ENCODE measurements at regions not wholly inside any gene's neighbourhood (a gene's known extent, or its start where the extent isn't known, plus 50 kb on each side); places are given as distances from the start of the nearest gene placed in this dataset.

- H3K27me3 ChIP-seq (ENCODE audit: control insufficient read depth, insufficient read depth, low read length) = no peaks in the 10 kb centered on the region
- TF ChIP-seq, protein P1, sequence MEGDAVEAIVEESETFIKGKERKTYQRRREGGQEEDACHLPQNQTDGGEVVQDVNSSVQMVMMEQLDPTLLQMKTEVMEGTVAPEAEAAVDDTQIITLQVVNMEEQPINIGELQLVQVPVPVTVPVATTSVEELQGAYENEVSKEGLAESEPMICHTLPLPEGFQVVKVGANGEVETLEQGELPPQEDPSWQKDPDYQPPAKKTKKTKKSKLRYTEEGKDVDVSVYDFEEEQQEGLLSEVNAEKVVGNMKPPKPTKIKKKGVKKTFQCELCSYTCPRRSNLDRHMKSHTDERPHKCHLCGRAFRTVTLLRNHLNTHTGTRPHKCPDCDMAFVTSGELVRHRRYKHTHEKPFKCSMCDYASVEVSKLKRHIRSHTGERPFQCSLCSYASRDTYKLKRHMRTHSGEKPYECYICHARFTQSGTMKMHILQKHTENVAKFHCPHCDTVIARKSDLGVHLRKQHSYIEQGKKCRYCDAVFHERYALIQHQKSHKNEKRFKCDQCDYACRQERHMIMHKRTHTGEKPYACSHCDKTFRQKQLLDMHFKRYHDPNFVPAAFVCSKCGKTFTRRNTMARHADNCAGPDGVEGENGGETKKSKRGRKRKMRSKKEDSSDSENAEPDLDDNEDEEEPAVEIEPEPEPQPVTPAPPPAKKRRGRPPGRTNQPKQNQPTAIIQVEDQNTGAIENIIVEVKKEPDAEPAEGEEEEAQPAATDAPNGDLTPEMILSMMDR (IDR thresholded peaks at IDR 0.05) = no peak
- H3K4me3 ChIP-seq (ENCODE audit: low read depth, low read length) = no peak overlapping the region
- H3K9me3 ChIP-seq (ENCODE audit: control insufficient read depth, low read length) = no peaks in the 10 kb centered on the region
- H3K79me2 ChIP-seq = no peaks in the 10 kb centered on the region
- no peak overlapping the region for H2AFZ ChIP-seq
- no peaks in the 10 kb centered on the region for H3K36me3 ChIP-seq (ENCODE audit: control insufficient read depth, insufficient read depth, low read length)
- no peaks in the 10 kb centered on the region for H3K4me1 ChIP-seq
- no peak overlapping the region for H3K4me2 ChIP-seq (ENCODE audit: low read length)
- H3K9ac ChIP-seq = no peak overlapping the region
- H3K27ac ChIP-seq = no peak overlapping the region
Measured at GRCh38 chr2:18408638-18409037, 151.8 kb downstream of the RDH14 start.

DNA sequence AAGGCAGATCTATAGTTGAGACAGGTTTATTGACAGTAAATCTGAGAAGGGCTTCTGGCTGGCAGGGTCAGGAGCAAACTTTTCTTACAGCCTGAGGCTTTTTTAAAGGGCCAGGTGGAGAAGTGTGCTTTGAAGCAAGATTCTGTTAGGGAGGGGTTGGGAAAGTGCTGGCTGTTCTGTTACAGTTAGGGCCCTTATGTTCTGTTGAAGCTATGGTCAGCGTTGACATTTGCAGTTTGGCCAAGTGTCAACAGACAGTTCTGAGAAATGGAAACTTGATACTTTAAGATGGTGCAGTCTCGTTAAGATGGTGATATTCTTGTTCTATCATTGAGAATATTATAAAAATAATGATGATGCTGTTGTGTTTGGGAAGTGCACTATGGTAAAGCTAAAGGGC, 154.2 kb downstream of the RDH14 start:
- TF ChIP-seq, protein P1 (IDR thresholded peaks at IDR 0.05) = no peak
- Histone ChIP-seq H3K79me2 (no peaks in the 10 kb centered on the region), H3K36me3 (ENCODE audit: control insufficient read depth, insufficient read depth, low read length) (no peaks in the 10 kb centered on the region), H3K9me3 (ENCODE audit: control insufficient read depth, low read length) (no peaks in the 10 kb centered on the region), H3K4me2 (ENCODE audit: low read length) (no peak overlapping the region), H2AFZ (no peak overlapping the region), H3K27me3 (ENCODE audit: control insufficient read depth, insufficient read depth, low read length) (no peaks in the 10 kb centered on the region), H3K4me1 (no peaks in the 10 kb centered on the region), H3K27ac (no peak overlapping the region), H3K9ac (no peak overlapping the region), H3K4me3 (ENCODE audit: low read depth, low read length) (no peak overlapping the region)

GRCh38 chr2:18404708-18405107, 155.7 kb downstream of the RDH14 start:
- H3K9me3 ChIP-seq (ENCODE audit: control insufficient read depth, low read length) = no peaks in the 10 kb centered on the region
- no peaks in the 10 kb centered on the region for H3K27me3 ChIP-seq (ENCODE audit: control insufficient read depth, insufficient read depth, low read length)
- no peak overlapping the region for H2AFZ ChIP-seq
- H3K4me1 ChIP-seq = no peaks in the 10 kb centered on the region
- TF ChIP-seq, protein P1 (IDR thresholded peaks at IDR 0.05) = no peak
- no peak overlapping the region for H3K9ac ChIP-seq
- no peak overlapping the region for H3K4me3 ChIP-seq (ENCODE audit: low read depth, low read length)
- H3K36me3 ChIP-seq (ENCODE audit: control insufficient read depth, insufficient read depth, low read length) = no peaks in the 10 kb centered on the region
- no peak overlapping the region for H3K27ac ChIP-seq
- H3K4me2 ChIP-seq (ENCODE audit: low read length) = no peak overlapping the region
- H3K79me2 ChIP-seq = no peaks in the 10 kb centered on the region

- H3K4me3 ChIP-seq (ENCODE audit: low read depth, low read length) = no peak overlapping the region
- H3K9ac ChIP-seq = no peak overlapping the region
- no peaks in the 10 kb centered on the region for H3K79me2 ChIP-seq
- no peak overlapping the region for H2AFZ ChIP-seq
- TF ChIP-seq, protein P1 (IDR thresholded peaks at IDR 0.05) = no peak
- no peaks in the 10 kb centered on the region for H3K9me3 ChIP-seq (ENCODE audit: control insufficient read depth, low read length)
- no peak overlapping the region for H3K4me2 ChIP-seq (ENCODE audit: low read length)
- no peak overlapping the region for H3K27ac ChIP-seq
- no peaks in the 10 kb centered on the region for H3K36me3 ChIP-seq (ENCODE audit: control insufficient read depth, insufficient read depth, low read length)
- no peaks in the 10 kb centered on the region for H3K27me3 ChIP-seq (ENCODE audit: control insufficient read depth, insufficient read depth, low read length)
- no peaks in the 10 kb centered on the region for H3K4me1 ChIP-seq
Measured at GRCh38 chr2:18403921-18404522, 156.4 kb downstream of the RDH14 start.

- no peak overlapping the region for H3K9ac ChIP-seq
- TF ChIP-seq, protein P1 (IDR thresholded peaks at IDR 0.05) = no peak
- no peaks in the 10 kb centered on the region for H3K36me3 ChIP-seq (ENCODE audit: control insufficient read depth, insufficient read depth, low read length)
Measured at GRCh38 chr2:18402831-18403230, 157.6 kb downstream of the RDH14 start.

More at GRCh38 chr2:18402831-18403230, 157.6 kb downstream of the RDH14 start:
- Histone ChIP-seq H3K9me3 (ENCODE audit: control insufficient read depth, low read length) (no peaks in the 10 kb centered on the region), H3K27me3 (ENCODE audit: control insufficient read depth, insufficient read depth, low read length) (no peaks in the 10 kb centered on the region), H3K79me2 (no peaks in the 10 kb centered on the region), H3K27ac (no peak overlapping the region), H2AFZ (no peak overlapping the region), H3K4me1 (no peaks in the 10 kb centered on the region), H3K4me2 (ENCODE audit: low read length) (no peak overlapping the region), H3K4me3 (ENCODE audit: low read depth, low read length) (no peak overlapping the region)

Measured in parathyroid adenoma (tissue), 2 donors.